ENCODE measurements at regions not wholly inside any gene's neighbourhood (a gene's known extent, or its start where the extent isn't known, plus 50 kb on each side); places are given as distances from the start of the nearest gene placed in this dataset.

GRCh38 chr1:244969355-244970235 lies 105.3 kb upstream of the HNRNPU start:
- TF ChIP-seq CTCF (conservative IDR thresholded peaks at IDR 0.05 in 1 of 2, IDR thresholded peaks at IDR 0.05 in 1 of 2; ENCODE audit: extremely low read depth in 1 of 2, insufficient read depth in 1 of 2, low read depth in 1 of 2, low read length in 2 of 2), result no peak
- no peak for TF ChIP-seq EZH2 (IDR thresholded peaks at IDR 0.05; ENCODE audit: borderline replicate concordance, low read length)

Measured in mammary epithelial cell (primary cell).